K562 (cell line): ENCODE measurements at regions not wholly inside any gene's neighbourhood (a gene's known extent, or its start where the extent isn't known, plus 50 kb on each side); places are given as distances from the start of the nearest gene placed in this dataset.
"Not testable (repeated sequence)": the region's sequence is repeated elsewhere in the genome, so short reads cannot be mapped to it uniquely, and the experiment has no call there.

ENCODE experiments used
- ATAC-seq: fragments of 200-7000 bp; cut with Tn5 transposase; 3 replicates; pipeline ENCODE4 v1.9.1; 2020; ENCODE audit warnings: moderate library complexity
- BruUV-seq: library from RNA; stranded (reverse); fragments of 400-500 nt; replicated peaks from 2 replicates; lab custom pipeline; 2021; lab: Mats Ljungman, UMichigan
- CTCF ChIA-PET: fragments of 300-600 bp; formaldehyde crosslinking; extraction: SDS; loops from one replicate; lab custom pipeline; 2021; ENCODE audit warnings: low intra/inter-chr PET ratio; lab: Yijun Ruan, JAX
- POLR2A ChIA-PET: fragments of 300-600, 350-650 bp; sonication (Branson Sonifier 250); formaldehyde crosslinking; extraction: SDS; loops from one replicate; lab custom pipeline; 2021; ENCODE audit warnings: antibody characterized with exemption, inconsistent platforms; lab: Yijun Ruan, JAX
- DNase-seq, 4 experiments: peaks; one replicate each; pipeline versions ENCODE4 v3.0.0 to v3.0.0-alpha.2; 2011 to 2018; ENCODE audit warnings: low spot score in 3 of 4, mixed read lengths in 3 of 4; ENCODE audit errors: extremely low read depth in 1 of 4
- FAIRE-seq: peaks from 2 replicates; lab custom pipeline; 2011; peaks lifted over from hg19 to GRCh38; lab: Jason Lieb, UNC
- H2AFZ ChIP-seq: 2 replicates; pipeline ENCODE4 v1.6.0; 2011; ENCODE audit warnings: low read depth, low read length, control low read depth, inconsistent platforms
- H3K27ac ChIP-seq: fragments of 200-600 bp; 3 replicates; pipeline ENCODE4 v1.8.0; 2011; ENCODE audit warnings: low read depth, mild to moderate bottlenecking, control low read depth, inconsistent platforms, low read length, moderate library complexity, mixed read lengths; ENCODE audit errors: extremely low read depth
- H3K27me3 ChIP-seq, 2 experiments: fragments of 300-600 bp in 1 of 2; 2 replicates in 1 of 2; 3 replicates in 1 of 2; pipeline versions ENCODE4 v1.6.0 to v1.8.0; 2011; ENCODE audit warnings: inconsistent platforms in 2 of 2, low read length in 2 of 2, mild to moderate bottlenecking in 1 of 2, mixed read lengths in 1 of 2, moderate library complexity in 1 of 2; ENCODE audit not compliant: control insufficient read depth in 2 of 2, insufficient read depth in 2 of 2
- H3K36me3 ChIP-seq: fragments of 300-600 bp; 3 replicates; pipeline ENCODE4 v1.8.0; 2011; ENCODE audit warnings: mild to moderate bottlenecking, low read length, inconsistent platforms; ENCODE audit not compliant: control insufficient read depth, insufficient read depth
- H3K4me1 ChIP-seq, 2 experiments: fragments of 200-600 bp in 1 of 2; replicated peaks in 1 of 2; 2 replicates in 1 of 2; 3 replicates in 1 of 2; pipeline versions ENCODE4 v1.5.1 to v1.8.0; 2011; ENCODE audit warnings: inconsistent platforms in 2 of 2, low read length in 2 of 2, mild to moderate bottlenecking in 1 of 2, mixed read lengths in 1 of 2, moderate library complexity in 1 of 2; ENCODE audit not compliant: control insufficient read depth in 2 of 2, insufficient read depth in 2 of 2
- H3K4me2 ChIP-seq: 2 replicates; pipeline ENCODE4 v1.6.1; 2011; ENCODE audit warnings: low read length, control low read depth, inconsistent platforms, mixed read lengths; ENCODE audit not compliant: insufficient read depth
- H3K4me3 ChIP-seq: fragments of 200-600 bp; sonication (generic), shearing (Covaris generic); 2 replicates; pipeline ENCODE4 v1.5.1; 2016; ENCODE audit warnings: control low read depth, inconsistent platforms
- H3K79me2 ChIP-seq: fragments of 200-600 bp; 3 replicates; pipeline ENCODE4 v1.8.0; 2011; ENCODE audit warnings: low read length, inconsistent platforms; ENCODE audit not compliant: control insufficient read depth, insufficient read depth
- H3K9ac ChIP-seq, 2 experiments: 2 replicates each; pipeline versions ENCODE4 v1.6.0 to v1.6.1; 2011; ENCODE audit warnings: low read depth in 2 of 2, low read length in 2 of 2, control low read depth in 1 of 2, inconsistent platforms in 1 of 2, mild to moderate bottlenecking in 1 of 2, mixed read lengths in 1 of 2; ENCODE audit not compliant: insufficient read depth in 1 of 2
- H3K9me1 ChIP-seq: one replicate; pipeline ENCODE4 v1.6.0; 2011; ENCODE audit warnings: inconsistent platforms, mild to moderate bottlenecking, low read length, moderate library complexity; ENCODE audit not compliant: control insufficient read depth, insufficient read depth
- H3K9me3 ChIP-seq: replicated peaks from 2 replicates; pipeline ENCODE4 v1.5.1; 2011; ENCODE audit warnings: low read depth, low read length, inconsistent platforms; ENCODE audit not compliant: control insufficient read depth, insufficient read depth
- H4K20me1 ChIP-seq: replicated peaks from 2 replicates; pipeline ENCODE4 v1.6.1; 2011; ENCODE audit warnings: low read length, inconsistent platforms, mixed read lengths; ENCODE audit not compliant: control insufficient read depth, insufficient read depth
- BCLAF1 ChIP-seq, 2 experiments: fragments of 450-650 bp in 1 of 2; IDR thresholded peaks; 2 replicates each; pipeline ENCODE4 v1.6.1; 2011 to 2017; ENCODE audit warnings: low read depth in 2 of 2, antibody characterized with exemption in 1 of 2, borderline replicate concordance in 1 of 2, low read length in 1 of 2, mild to moderate bottlenecking in 1 of 2, mixed read lengths in 1 of 2; ENCODE audit not compliant: control insufficient read depth in 1 of 2
- RFX1 ChIP-seq: fragments of 450-650 bp; IDR thresholded peaks from 2 replicates; pipeline ENCODE4 v1.6.1; 2016; ENCODE audit warnings: mild to moderate bottlenecking, moderate library complexity
- WGBS: fragments of 100-300 bp; shearing (Covaris generic); methylation state at CpG from one replicate; pipeline ENCODE4 v1.1.6; 2016; ENCODE audit warnings: low coverage, mixed read lengths; ENCODE audit not compliant: insufficient coverage; ENCODE audit errors: missing lambda C conversion rate; 5-methylcytosine and 5-hydroxymethylcytosine counted together
- in situ Hi-C: fragments of 300-500 bp; cut with MboI; formaldehyde crosslinking; loops from 4 replicates; pipeline ENCODE4 v1.15.0; 2018; ENCODE audit warnings: inconsistent platforms, mixed read lengths
- intact Hi-C: fragments of 100-400 bp; cut with micrococcal nuclease; formaldehyde crosslinking; loops from 2 replicates; pipeline ENCODE4 v1.14.2; 2022

- H3K9ac ChIP-seq, H3K36me3 ChIP-seq, H3K27me3 ChIP-seq, H3K4me2 ChIP-seq, H3K4me1 ChIP-seq, H4K20me1 ChIP-seq, in situ Hi-C loops, H3K9me1 ChIP-seq, DNase-seq, H3K9me3 ChIP-seq, H3K4me3 ChIP-seq, BruUV-seq, CTCF ChIA-PET, H3K79me2 ChIP-seq, FAIRE-seq, H3K27ac ChIP-seq: not testable (repeated sequence)
- POLR2A ChIA-PET: interaction anchor here (0.5 to 1.4 kb wide), 5 partner anchors 9 to 77 kb away, joined by 3 to 4 read pairs (median 4); no protein-coding TSS in a partner anchor
- 37% methylated on average over 10 of the region's 10 CpGs for WGBS
- TF ChIP-seq RFX1 (peak; percentile 5; the same call in 1 of the 2 replicates), BCLAF1 (IDR thresholded peaks at IDR 0.05; ENCODE audit: borderline replicate concordance in 1 of 2, control insufficient read depth in 1 of 2, low read depth in 2 of 2, low read length in 1 of 2) (peak in 1 of 2 experiments; percentile 14; a peak in 1 of 4 replicates)
- intact Hi-C loops: loop anchor here (10.0 kb wide), 1 partner anchor 129 kb away; no protein-coding TSS in a partner anchor
- peak overlapping the region; percentile 44; the same call in 1 of the 2 replicates for H2AFZ ChIP-seq
- ATAC-seq: peak; percentile 56
These were observed 206.3 kb downstream of the BCAS1 start for GRCh38 chr20:53863923-53864641.
